ENCODE measurements at regions not wholly inside any gene's neighbourhood (a gene's known extent, or its start where the extent isn't known, plus 50 kb on each side); places are given as distances from the start of the nearest gene placed in this dataset.

DNA sequence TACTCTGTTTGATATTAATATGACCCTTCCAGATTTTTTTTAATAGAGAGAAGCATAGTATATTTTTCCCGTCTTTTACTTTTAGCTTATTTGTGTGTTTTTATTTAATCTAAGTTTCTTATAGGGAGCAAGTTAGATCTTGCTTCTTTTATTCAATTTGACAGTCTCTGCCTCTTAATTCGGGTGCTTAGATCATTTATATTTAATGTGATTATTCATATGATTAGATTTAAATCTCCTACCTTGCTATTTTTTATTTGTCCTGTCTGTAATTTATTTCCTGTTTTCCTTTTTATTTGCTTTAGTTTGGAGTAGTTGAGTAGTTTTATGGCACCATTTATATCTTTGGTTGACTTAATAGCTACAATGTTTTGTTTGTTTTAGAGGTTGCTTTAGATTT is 66.1 kb downstream of the GJD2 start:
- ChIA-PET CTCF (no interaction called here), POLR2A (no interaction called here), RAD21 (ENCODE audit: low non-redundant PET in 1 of 2, low total read pairs in 2 of 2, uncharacterized antibody in 2 of 2, unreplicated experiment in 2 of 2) (no interaction called here)
- Histone ChIP-seq H3K4me3 (replicated peaks in 1 of 2; ENCODE audit: low read depth in 1 of 2, low read length in 2 of 2) (no peak overlapping the region), H3K27me3 (ENCODE audit: insufficient read depth, low read length) (no peaks in the 10 kb centered on the region), H2AFZ (ENCODE audit: low read depth, low read length, poor library complexity, severe bottlenecking) (no peak overlapping the region), H3K9me3 (ENCODE audit: control insufficient read depth in 1 of 2, insufficient read depth in 1 of 2, low read depth in 1 of 2, low read length in 2 of 2) (peaks cover 3 to 4% of the 10 kb centered on the region in 2 experiments; a peak in 1 of 4 replicates), H3K27ac (ENCODE audit: low read depth, low read length) (no peak overlapping the region), H3K36me3 (ENCODE audit: control insufficient read depth in 1 of 2, insufficient read depth in 2 of 2, low read length in 2 of 2) (no peaks in the 10 kb centered on the region), H3K4me2 (ENCODE audit: low read length) (no peak overlapping the region), H3K9me2 (ENCODE audit: insufficient read depth) (no peaks in the 10 kb centered on the region), H3K4me1 (ENCODE audit: control insufficient read depth in 1 of 2, insufficient read depth in 2 of 2, low read length in 2 of 2) (peaks cover 4 to 8% of the 10 kb centered on the region in 2 experiments; a peak in 2 of 4 replicates), H4K20me1 (ENCODE audit: insufficient read depth) (no peaks in the 10 kb centered on the region), H3K79me2 (ENCODE audit: insufficient read depth, low read length) (no peaks in the 10 kb centered on the region), H3K9ac (ENCODE audit: low read length) (no peak overlapping the region)
- intact Hi-C loops (cut with micrococcal nuclease): no loop called here
- no TSS peak for BruUV-seq (replicated peaks)
- TF ChIP-seq, protein P1, sequence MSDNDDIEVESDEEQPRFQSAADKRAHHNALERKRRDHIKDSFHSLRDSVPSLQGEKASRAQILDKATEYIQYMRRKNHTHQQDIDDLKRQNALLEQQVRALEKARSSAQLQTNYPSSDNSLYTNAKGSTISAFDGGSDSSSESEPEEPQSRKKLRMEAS (IDR thresholded peaks at IDR 0.05): no peak
- TF ChIP-seq CBX3 (IDR thresholded peaks at IDR 0.05; ENCODE audit: low read depth): no peak
- no peak for TF ChIP-seq EGR1 (IDR thresholded peaks at IDR 0.05; ENCODE audit: low read depth)
- TF ChIP-seq JUND (IDR thresholded peaks at IDR 0.05): no peak
- TF ChIP-seq EZH2 (IDR thresholded peaks at IDR 0.05): no peak
- TF ChIP-seq POLR2AphosphoS5 (IDR thresholded peaks at IDR 0.05; ENCODE audit: low read depth, low read length): no peak
- TF ChIP-seq, protein P2, sequence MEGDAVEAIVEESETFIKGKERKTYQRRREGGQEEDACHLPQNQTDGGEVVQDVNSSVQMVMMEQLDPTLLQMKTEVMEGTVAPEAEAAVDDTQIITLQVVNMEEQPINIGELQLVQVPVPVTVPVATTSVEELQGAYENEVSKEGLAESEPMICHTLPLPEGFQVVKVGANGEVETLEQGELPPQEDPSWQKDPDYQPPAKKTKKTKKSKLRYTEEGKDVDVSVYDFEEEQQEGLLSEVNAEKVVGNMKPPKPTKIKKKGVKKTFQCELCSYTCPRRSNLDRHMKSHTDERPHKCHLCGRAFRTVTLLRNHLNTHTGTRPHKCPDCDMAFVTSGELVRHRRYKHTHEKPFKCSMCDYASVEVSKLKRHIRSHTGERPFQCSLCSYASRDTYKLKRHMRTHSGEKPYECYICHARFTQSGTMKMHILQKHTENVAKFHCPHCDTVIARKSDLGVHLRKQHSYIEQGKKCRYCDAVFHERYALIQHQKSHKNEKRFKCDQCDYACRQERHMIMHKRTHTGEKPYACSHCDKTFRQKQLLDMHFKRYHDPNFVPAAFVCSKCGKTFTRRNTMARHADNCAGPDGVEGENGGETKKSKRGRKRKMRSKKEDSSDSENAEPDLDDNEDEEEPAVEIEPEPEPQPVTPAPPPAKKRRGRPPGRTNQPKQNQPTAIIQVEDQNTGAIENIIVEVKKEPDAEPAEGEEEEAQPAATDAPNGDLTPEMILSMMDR (IDR thresholded peaks at IDR 0.05 in 2 of 3, conservative IDR thresholded peaks at IDR 0.05 in 1 of 3; ENCODE audit: borderline replicate concordance in 1 of 3, insufficient read depth in 1 of 3, low read depth in 2 of 3, low read length in 2 of 3): no peak
- TF ChIP-seq TCF7L2 (IDR thresholded peaks at IDR 0.05; ENCODE audit: borderline replicate concordance, extremely low read depth, insufficient read depth, insufficient read length): no peak
- TF ChIP-seq CEBPB (IDR thresholded peaks at IDR 0.05; ENCODE audit: low read depth): no peak
- no peak for TF ChIP-seq POLR2A (IDR thresholded peaks at IDR 0.05; ENCODE audit: borderline replicate concordance, extremely low read depth, insufficient read depth, insufficient read length)
- no peak for TF ChIP-seq SIN3A (IDR thresholded peaks at IDR 0.05; ENCODE audit: low read depth)
- no peak for TF ChIP-seq YY1 (IDR thresholded peaks at IDR 0.05; ENCODE audit: extremely low read depth, insufficient replicate concordance, low read depth, low read length)
- no peak for TF ChIP-seq ELF1 (IDR thresholded peaks at IDR 0.05; ENCODE audit: borderline replicate concordance, low read depth)
- no peak for TF ChIP-seq ZFX (IDR thresholded peaks at IDR 0.05)
- no peak for TF ChIP-seq FOSL1 (IDR thresholded peaks at IDR 0.05; ENCODE audit: low read depth)
- no peak for TF ChIP-seq EZH2phosphoT487 (IDR thresholded peaks at IDR 0.05; ENCODE audit: borderline replicate concordance)
- no peak for DNase-seq (ENCODE audit: low read depth, low spot score)
- no peak for ATAC-seq
